SU-DHL-6 (cell line): ENCODE measurements at regions not wholly inside any gene's neighbourhood (a gene's known extent, or its start where the extent isn't known, plus 50 kb on each side); places are given as distances from the start of the nearest gene placed in this dataset.

Experiments
- H2AFZ ChIP-seq: fragments of 200-600 bp; sonication (generic); 2 replicates; pipeline ENCODE4 v1.6.1; 2014; ENCODE audit warnings: low read depth, mild to moderate bottlenecking, moderate library complexity, mixed read lengths, antibody characterized with exemption, low read length; ENCODE audit not compliant: severe bottlenecking
- H3F3A ChIP-seq: fragments of 200-600 bp; shearing (Covaris generic); 2 replicates; pipeline ENCODE4 v1.6.0; 2016; ENCODE audit warnings: antibody characterized with exemption, mild to moderate bottlenecking; ENCODE audit not compliant: insufficient read depth
- H3K27ac ChIP-seq: fragments of 200-600 bp; sonication (generic); 2 replicates; pipeline ENCODE4 v1.5.1; 2016; ENCODE audit warnings: low read depth, mild to moderate bottlenecking, low read length, moderate library complexity, mixed read lengths
- H3K27me3 ChIP-seq: fragments of 200-600 bp; sonication (generic), shearing (Covaris generic); 2 replicates; pipeline ENCODE4 v1.6.0; 2014; ENCODE audit warnings: mild to moderate bottlenecking, low read length
- H3K36me3 ChIP-seq: fragments of 200-600 bp; sonication (generic); 2 replicates; pipeline ENCODE4 v1.6.1; 2014; ENCODE audit warnings: mild to moderate bottlenecking, low read length, mixed read lengths
- H3K4me2 ChIP-seq: fragments of 300-600, 200-600 bp; shearing (Covaris generic), sonication (generic); 2 replicates; pipeline ENCODE4 v1.6.0; 2014; ENCODE audit warnings: low read length, low read depth, mild to moderate bottlenecking; ENCODE audit not compliant: poor library complexity, severe bottlenecking
- H3K4me3 ChIP-seq: fragments of 200-600 bp; sonication (generic); 2 replicates; pipeline ENCODE4 v1.5.1; 2014; ENCODE audit warnings: antibody characterized with exemption, low read length, mild to moderate bottlenecking, mixed read lengths; ENCODE audit not compliant: insufficient read depth, poor library complexity, severe bottlenecking
- H3K79me2 ChIP-seq: fragments of 200-600 bp; sonication (generic); 2 replicates; pipeline ENCODE4 v1.6.1; 2014; ENCODE audit warnings: mild to moderate bottlenecking, low read length, moderate library complexity; ENCODE audit not compliant: insufficient read depth
- H3K9ac ChIP-seq: fragments of 200-600 bp; sonication (generic); 2 replicates; pipeline ENCODE4 v1.7.0; 2014; ENCODE audit warnings: mild to moderate bottlenecking, low read length
- H3K9me2 ChIP-seq: fragments of 200-600 bp; sonication (generic); replicated peaks from 2 replicates; pipeline ENCODE4 v1.6.1; 2014; ENCODE audit warnings: low read length; ENCODE audit not compliant: insufficient read depth
- H3K9me3 ChIP-seq: fragments of 200-600 bp; sonication (generic); 2 replicates; pipeline ENCODE4 v1.6.1; 2014; ENCODE audit warnings: low read length, mixed read lengths; ENCODE audit not compliant: insufficient read depth
- H4K20me1 ChIP-seq: fragments of 200-600 bp; sonication (generic); 2 replicates; pipeline ENCODE4 v1.6.1; 2014; ENCODE audit warnings: low read depth, mild to moderate bottlenecking, antibody characterized with exemption, low read length, moderate library complexity, mixed read lengths
- EZH2phosphoT487 ChIP-seq: fragments of 200-600 bp; sonication (generic), shearing (Covaris generic); conservative IDR thresholded peaks from 2 replicates; pipeline ENCODE4 v1.6.1; 2018; ENCODE audit warnings: mild to moderate bottlenecking, antibody characterized with exemption, low read length, moderate library complexity, mixed read lengths
- TF ChIP-seq, protein P1 (sequence below): fragments of 200-600 bp; sonication (generic); IDR thresholded peaks from one replicate; pipeline ENCODE4 v1.5.1; 2017; ENCODE audit warnings: antibody characterized with exemption, mild to moderate bottlenecking, low read length, moderate library complexity; ENCODE audit not compliant: insufficient read depth, poor library complexity, severe bottlenecking

DNA sequence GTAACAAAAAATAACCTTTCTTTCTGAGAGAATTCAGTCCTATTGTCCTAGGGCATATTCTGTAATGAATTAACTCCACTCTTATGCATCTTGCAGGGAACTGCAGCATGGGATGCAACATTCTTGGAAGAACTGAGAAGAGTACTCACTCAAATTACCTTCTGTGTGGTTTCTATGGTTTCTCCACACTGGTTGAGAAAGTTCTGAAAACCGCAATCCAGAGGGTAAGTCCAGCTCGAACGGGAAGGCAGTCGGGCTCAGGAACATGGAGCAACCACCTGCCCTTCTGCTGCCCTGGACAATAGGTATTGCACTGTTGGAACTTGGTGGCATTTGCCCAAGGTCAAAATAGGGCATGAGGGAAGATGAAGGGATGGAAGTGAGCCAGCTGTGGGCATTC is 59.6 kb upstream of the CDK13 start:
- no peak for TF ChIP-seq EZH2phosphoT487
- TF ChIP-seq, protein P1, sequence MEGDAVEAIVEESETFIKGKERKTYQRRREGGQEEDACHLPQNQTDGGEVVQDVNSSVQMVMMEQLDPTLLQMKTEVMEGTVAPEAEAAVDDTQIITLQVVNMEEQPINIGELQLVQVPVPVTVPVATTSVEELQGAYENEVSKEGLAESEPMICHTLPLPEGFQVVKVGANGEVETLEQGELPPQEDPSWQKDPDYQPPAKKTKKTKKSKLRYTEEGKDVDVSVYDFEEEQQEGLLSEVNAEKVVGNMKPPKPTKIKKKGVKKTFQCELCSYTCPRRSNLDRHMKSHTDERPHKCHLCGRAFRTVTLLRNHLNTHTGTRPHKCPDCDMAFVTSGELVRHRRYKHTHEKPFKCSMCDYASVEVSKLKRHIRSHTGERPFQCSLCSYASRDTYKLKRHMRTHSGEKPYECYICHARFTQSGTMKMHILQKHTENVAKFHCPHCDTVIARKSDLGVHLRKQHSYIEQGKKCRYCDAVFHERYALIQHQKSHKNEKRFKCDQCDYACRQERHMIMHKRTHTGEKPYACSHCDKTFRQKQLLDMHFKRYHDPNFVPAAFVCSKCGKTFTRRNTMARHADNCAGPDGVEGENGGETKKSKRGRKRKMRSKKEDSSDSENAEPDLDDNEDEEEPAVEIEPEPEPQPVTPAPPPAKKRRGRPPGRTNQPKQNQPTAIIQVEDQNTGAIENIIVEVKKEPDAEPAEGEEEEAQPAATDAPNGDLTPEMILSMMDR, result no peak
- no peak overlapping the region for H3K4me2 ChIP-seq
- no peaks in the 10 kb centered on the region for H3K27me3 ChIP-seq
- no peak overlapping the region for H3K27ac ChIP-seq
- no peak overlapping the region for H2AFZ ChIP-seq
- H3K79me2 ChIP-seq, result no peaks in the 10 kb centered on the region
- no peak overlapping the region for H3K9ac ChIP-seq
- no peaks in the 10 kb centered on the region for H3K36me3 ChIP-seq
- no peaks in the 10 kb centered on the region for H3K9me2 ChIP-seq
- no peaks in the 10 kb centered on the region for H3K9me3 ChIP-seq
- H3F3A ChIP-seq, result no peaks in the 10 kb centered on the region
- H3K4me3 ChIP-seq, result no peak overlapping the region
- no peaks in the 10 kb centered on the region for H4K20me1 ChIP-seq

DNA sequence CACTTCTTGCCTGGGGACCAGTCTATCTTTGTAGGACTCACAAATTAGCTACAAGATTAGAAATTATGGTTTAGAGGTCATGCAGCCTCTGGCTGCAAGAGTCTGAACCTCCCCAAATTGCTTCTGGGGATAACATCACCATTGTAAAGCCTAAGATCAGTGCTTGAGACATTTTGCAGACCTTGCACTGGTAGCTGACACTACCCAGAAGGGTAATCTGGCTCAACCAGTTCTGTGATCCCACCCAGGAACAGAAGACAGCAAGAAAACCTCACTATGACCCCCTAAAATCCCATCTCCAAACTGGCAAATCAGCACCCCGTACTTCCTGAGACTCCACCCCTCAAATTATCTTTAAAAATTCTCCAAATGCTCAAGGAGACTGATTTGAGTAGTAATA is 58.2 kb upstream of the CDK13 start:
- H3F3A ChIP-seq, result no peaks in the 10 kb centered on the region
- TF ChIP-seq EZH2phosphoT487, result no peak
- TF ChIP-seq, protein P1, result no peak
- no peaks in the 10 kb centered on the region for H3K9me3 ChIP-seq
- H3K27ac ChIP-seq, result no peak overlapping the region
- H3K4me2 ChIP-seq, result no peak overlapping the region
- no peak overlapping the region for H3K9ac ChIP-seq
- H4K20me1 ChIP-seq, result no peaks in the 10 kb centered on the region
- H3K27me3 ChIP-seq, result no peaks in the 10 kb centered on the region
- H3K4me3 ChIP-seq, result no peak overlapping the region
- no peaks in the 10 kb centered on the region for H3K9me2 ChIP-seq
- H3K36me3 ChIP-seq, result no peaks in the 10 kb centered on the region
- no peaks in the 10 kb centered on the region for H3K79me2 ChIP-seq
- H2AFZ ChIP-seq, result no peak overlapping the region

DNA sequence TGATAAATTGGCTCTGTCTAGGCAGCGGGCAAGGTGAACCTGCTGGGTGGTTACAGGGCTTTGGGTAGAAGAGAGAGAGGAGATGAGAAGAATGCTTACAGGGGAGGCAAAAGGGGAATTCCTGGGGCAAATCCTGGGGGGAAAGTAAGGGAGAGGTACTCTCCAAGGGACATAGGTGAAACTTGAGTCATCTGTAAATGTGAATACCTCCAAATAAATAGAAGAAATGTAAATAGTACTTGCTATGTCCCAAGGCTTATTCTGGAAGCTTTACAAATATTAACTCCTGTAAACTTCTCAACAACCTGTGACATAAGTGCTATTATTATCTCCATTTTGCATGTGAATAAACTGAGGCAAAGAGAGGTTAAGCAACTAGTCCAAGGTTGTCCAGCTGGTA is 57.7 kb upstream of the CDK13 start:
- Histone ChIP-seq H3K4me2 (no peak overlapping the region), H3K9ac (no peak overlapping the region), H3K4me3 (no peak overlapping the region), H3K9me2 (no peaks in the 10 kb centered on the region), H3K79me2 (no peaks in the 10 kb centered on the region), H3K27ac (no peak overlapping the region), H3K27me3 (no peaks in the 10 kb centered on the region), H3K36me3 (no peaks in the 10 kb centered on the region), H3K9me3 (no peaks in the 10 kb centered on the region), H4K20me1 (no peaks in the 10 kb centered on the region), H3F3A (no peaks in the 10 kb centered on the region), H2AFZ (no peak overlapping the region)
- TF ChIP-seq, protein P1, result no peak
- TF ChIP-seq EZH2phosphoT487, result no peak

DNA sequence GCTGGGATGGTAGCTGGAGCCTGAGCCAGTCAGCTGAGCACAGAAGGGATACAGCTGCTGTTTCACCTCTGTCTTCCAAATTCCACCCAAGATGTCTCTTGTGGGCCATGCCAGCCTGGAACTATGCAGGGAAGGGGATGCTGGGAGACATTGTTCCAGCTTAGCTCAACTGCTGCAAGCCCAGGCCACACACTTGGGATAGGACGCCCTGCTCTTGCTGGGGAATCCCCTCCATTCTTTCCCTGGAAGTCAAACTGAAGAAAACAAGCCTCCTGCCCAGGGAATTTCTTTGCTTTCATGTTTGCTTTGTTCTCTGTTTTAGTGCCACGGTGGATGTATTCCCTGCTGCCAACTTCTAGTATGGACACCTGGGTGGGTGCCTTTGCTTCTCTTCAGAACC is 55.2 kb upstream of the CDK13 start:
- H3K4me3 ChIP-seq, result no peak overlapping the region
- H4K20me1 ChIP-seq, result no peaks in the 10 kb centered on the region
- no peaks in the 10 kb centered on the region for H3F3A ChIP-seq
- no peaks in the 10 kb centered on the region for H3K79me2 ChIP-seq
- no peaks in the 10 kb centered on the region for H3K9me3 ChIP-seq
- no peak for TF ChIP-seq EZH2phosphoT487
- TF ChIP-seq, protein P1, result no peak
- H3K9me2 ChIP-seq, result no peaks in the 10 kb centered on the region
- no peak overlapping the region for H3K4me2 ChIP-seq
- H2AFZ ChIP-seq, result no peak overlapping the region
- H3K27me3 ChIP-seq, result no peaks in the 10 kb centered on the region
- H3K36me3 ChIP-seq, result no peaks in the 10 kb centered on the region
- H3K27ac ChIP-seq, result no peak overlapping the region
- no peak overlapping the region for H3K9ac ChIP-seq
